K562 (cell line): ENCODE measurements at regions not wholly inside any gene's neighbourhood (a gene's known extent, or its start where the extent isn't known, plus 50 kb on each side); places are given as distances from the start of the nearest gene placed in this dataset.

Experiments used
- ATAC-seq: fragments of 200-7000 bp; cut with Tn5 transposase; 3 replicates; pipeline ENCODE4 v1.9.1; 2020; ENCODE audit warnings: moderate library complexity
- BruUV-seq: library from RNA; stranded (reverse); fragments of 400-500 nt; replicated peaks from 2 replicates; lab custom pipeline; 2021; lab: Mats Ljungman, UMichigan
- CTCF ChIA-PET: fragments of 300-600 bp; formaldehyde crosslinking; extraction: SDS; loops from one replicate; lab custom pipeline; 2021; ENCODE audit warnings: low intra/inter-chr PET ratio; lab: Yijun Ruan, JAX
- POLR2A ChIA-PET: fragments of 300-600, 350-650 bp; sonication (Branson Sonifier 250); formaldehyde crosslinking; extraction: SDS; loops from one replicate; lab custom pipeline; 2021; ENCODE audit warnings: antibody characterized with exemption, inconsistent platforms; lab: Yijun Ruan, JAX
- DNase-seq, 4 experiments: peaks; one replicate each; pipeline versions ENCODE4 v3.0.0 to v3.0.0-alpha.2; 2011 to 2018; ENCODE audit warnings: low spot score in 3 of 4, mixed read lengths in 3 of 4; ENCODE audit errors: extremely low read depth in 1 of 4
- FAIRE-seq: peaks from 2 replicates; lab custom pipeline; 2011; peaks lifted over from hg19 to GRCh38; lab: Jason Lieb, UNC
- H2AFZ ChIP-seq: 2 replicates; pipeline ENCODE4 v1.6.0; 2011; ENCODE audit warnings: low read depth, low read length, control low read depth, inconsistent platforms
- H3K27ac ChIP-seq: fragments of 200-600 bp; 3 replicates; pipeline ENCODE4 v1.8.0; 2011; ENCODE audit warnings: low read depth, mild to moderate bottlenecking, control low read depth, inconsistent platforms, low read length, moderate library complexity, mixed read lengths; ENCODE audit errors: extremely low read depth
- H3K27me3 ChIP-seq, 2 experiments: fragments of 300-600 bp in 1 of 2; 2 replicates in 1 of 2; 3 replicates in 1 of 2; pipeline versions ENCODE4 v1.6.0 to v1.8.0; 2011; ENCODE audit warnings: inconsistent platforms in 2 of 2, low read length in 2 of 2, mild to moderate bottlenecking in 1 of 2, mixed read lengths in 1 of 2, moderate library complexity in 1 of 2; ENCODE audit not compliant: control insufficient read depth in 2 of 2, insufficient read depth in 2 of 2
- H3K36me3 ChIP-seq: fragments of 300-600 bp; 3 replicates; pipeline ENCODE4 v1.8.0; 2011; ENCODE audit warnings: mild to moderate bottlenecking, low read length, inconsistent platforms; ENCODE audit not compliant: control insufficient read depth, insufficient read depth
- H3K4me1 ChIP-seq, 2 experiments: fragments of 200-600 bp in 1 of 2; replicated peaks in 1 of 2; 2 replicates in 1 of 2; 3 replicates in 1 of 2; pipeline versions ENCODE4 v1.5.1 to v1.8.0; 2011; ENCODE audit warnings: inconsistent platforms in 2 of 2, low read length in 2 of 2, mild to moderate bottlenecking in 1 of 2, mixed read lengths in 1 of 2, moderate library complexity in 1 of 2; ENCODE audit not compliant: control insufficient read depth in 2 of 2, insufficient read depth in 2 of 2
- H3K4me2 ChIP-seq: 2 replicates; pipeline ENCODE4 v1.6.1; 2011; ENCODE audit warnings: low read length, control low read depth, inconsistent platforms, mixed read lengths; ENCODE audit not compliant: insufficient read depth
- H3K4me3 ChIP-seq: fragments of 200-600 bp; sonication (generic), shearing (Covaris generic); 2 replicates; pipeline ENCODE4 v1.5.1; 2016; ENCODE audit warnings: control low read depth, inconsistent platforms
- H3K79me2 ChIP-seq: fragments of 200-600 bp; 3 replicates; pipeline ENCODE4 v1.8.0; 2011; ENCODE audit warnings: low read length, inconsistent platforms; ENCODE audit not compliant: control insufficient read depth, insufficient read depth
- H3K9ac ChIP-seq, 2 experiments: 2 replicates each; pipeline versions ENCODE4 v1.6.0 to v1.6.1; 2011; ENCODE audit warnings: low read depth in 2 of 2, low read length in 2 of 2, control low read depth in 1 of 2, inconsistent platforms in 1 of 2, mild to moderate bottlenecking in 1 of 2, mixed read lengths in 1 of 2; ENCODE audit not compliant: insufficient read depth in 1 of 2
- H3K9me1 ChIP-seq: one replicate; pipeline ENCODE4 v1.6.0; 2011; ENCODE audit warnings: inconsistent platforms, mild to moderate bottlenecking, low read length, moderate library complexity; ENCODE audit not compliant: control insufficient read depth, insufficient read depth
- H3K9me3 ChIP-seq: replicated peaks from 2 replicates; pipeline ENCODE4 v1.5.1; 2011; ENCODE audit warnings: low read depth, low read length, inconsistent platforms; ENCODE audit not compliant: control insufficient read depth, insufficient read depth
- H4K20me1 ChIP-seq: replicated peaks from 2 replicates; pipeline ENCODE4 v1.6.1; 2011; ENCODE audit warnings: low read length, inconsistent platforms, mixed read lengths; ENCODE audit not compliant: control insufficient read depth, insufficient read depth
- FOXA3 ChIP-seq, 2 experiments: fragments of 450-650 bp in 1 of 2; sonication (generic) in 1 of 2; formaldehyde crosslinking; IDR thresholded peaks in 1 of 2; conservative IDR thresholded peaks in 1 of 2; 2 replicates each; pipeline versions ENCODE4 v1.4.0 to v1.8.0; 2020 to 2022; ENCODE audit warnings: mild to moderate bottlenecking in 2 of 2, missing genetic modification reagents in 1 of 2
- HCFC1 ChIP-seq: IDR thresholded peaks from 2 replicates; pipeline ENCODE4 v1.6.1; 2012; ENCODE audit warnings: low read depth, low read length, improper control_type of control experiment
- HLTF ChIP-seq: fragments of 450-650 bp; IDR thresholded peaks from 2 replicates; pipeline ENCODE4 v1.6.1; 2016
- SNIP1 ChIP-seq: fragments of 450-650 bp; IDR thresholded peaks from 2 replicates; pipeline ENCODE4 v1.7.1; 2017; ENCODE audit warnings: low read depth, mild to moderate bottlenecking
- ZBTB7A ChIP-seq: IDR thresholded peaks from 2 replicates; pipeline ENCODE4 v1.6.1; 2011; ENCODE audit warnings: low read depth, mild to moderate bottlenecking, low read length, moderate library complexity, borderline replicate concordance; ENCODE audit not compliant: control insufficient read depth
- ZNF12 ChIP-seq: sonication (generic); formaldehyde crosslinking; IDR thresholded peaks from 2 replicates; pipeline ENCODE4 v1.4.0; 2020; ENCODE audit warnings: mild to moderate bottlenecking, missing genetic modification reagents
- ZNF121 ChIP-seq: sonication (generic); formaldehyde crosslinking; conservative IDR thresholded peaks from 2 replicates; pipeline ENCODE4 v1.8.0; 2022; ENCODE audit warnings: missing genetic modification reagents
- ZNF347 ChIP-seq: fragments of 450-650 bp; formaldehyde crosslinking; IDR thresholded peaks from 2 replicates; pipeline ENCODE4 v1.4.0; 2020; ENCODE audit warnings: low read depth, mild to moderate bottlenecking, moderate library complexity
- ZNF436 ChIP-seq: fragments of 250-450, 450-650 bp; sonication (Bioruptor Pico); formaldehyde crosslinking; IDR thresholded peaks from 2 replicates; pipeline ENCODE4 v1.7.0; 2020; ENCODE audit warnings: mild to moderate bottlenecking
- ZNF586 ChIP-seq: fragments of 450-650 bp; formaldehyde crosslinking; conservative IDR thresholded peaks from 2 replicates; pipeline ENCODE4 v1.4.0; 2020; ENCODE audit warnings: mild to moderate bottlenecking, moderate library complexity
- ZNF644 ChIP-seq: fragments of 200-800 bp; sonication (Bioruptor generic); IDR thresholded peaks from 2 replicates; pipeline ENCODE4 v1.6.1; 2016; ENCODE audit warnings: low read depth, missing genetic modification characterization, missing compliant biosample characterization
- ZNF785 ChIP-seq: fragments of 250-450 bp; sonication (Bioruptor Pico); IDR thresholded peaks from 2 replicates; pipeline ENCODE4 v1.4.0; 2020; ENCODE audit warnings: mild to moderate bottlenecking
- WGBS: fragments of 100-300 bp; shearing (Covaris generic); methylation state at CpG from one replicate; pipeline ENCODE4 v1.1.6; 2016; ENCODE audit warnings: low coverage, mixed read lengths; ENCODE audit not compliant: insufficient coverage; ENCODE audit errors: missing lambda C conversion rate; 5-methylcytosine and 5-hydroxymethylcytosine counted together
- in situ Hi-C: fragments of 300-500 bp; cut with MboI; formaldehyde crosslinking; loops from 4 replicates; pipeline ENCODE4 v1.15.0; 2018; ENCODE audit warnings: inconsistent platforms, mixed read lengths
- intact Hi-C: fragments of 100-400 bp; cut with micrococcal nuclease; formaldehyde crosslinking; loops from 2 replicates; pipeline ENCODE4 v1.14.2; 2022
- TF ChIP-seq, protein P1 (sequence below): sonication (generic); formaldehyde crosslinking; IDR thresholded peaks from 2 replicates; pipeline ENCODE4 v1.8.0; 2022; ENCODE audit warnings: mild to moderate bottlenecking, missing genetic modification reagents
- TF ChIP-seq, protein P2 (sequence below): fragments of 250-450 bp; sonication (Bioruptor Pico); IDR thresholded peaks from 2 replicates; pipeline ENCODE4 v1.5.0; 2022; ENCODE audit warnings: mild to moderate bottlenecking

GRCh38 chr4:176489001-176489400 is 169.2 kb downstream of the SPCS3 start:
- DNase-seq (no peak), FAIRE-seq (no peak), ATAC-seq (no peak)
- intact Hi-C loops (no loop called here), in situ Hi-C loops (no loop called here)
- 0% methylated on average over 2 of the region's 2 CpGs for WGBS
- no peaks in the 10 kb centered on the region for H4K20me1 ChIP-seq
- no peaks in the 10 kb centered on the region for H3K9me1 ChIP-seq
- H3K27me3 ChIP-seq: no peaks in the 10 kb centered on the region
- no TSS peak for BruUV-seq
- H3K9ac ChIP-seq: no peak overlapping the region
- no peak for TF ChIP-seq FOXA3 (CRISPR knock-in tag; conservative IDR thresholded peaks at IDR 0.05 in 1 of 2, IDR thresholded peaks at IDR 0.05 in 1 of 2)
- TF ChIP-seq ZNF785 (CRISPR knock-in tag): no peak
- no peak for TF ChIP-seq ZNF436
- TF ChIP-seq ZNF121 (CRISPR knock-in tag): no peak
- TF ChIP-seq HCFC1: no peak
- TF ChIP-seq ZNF586 (CRISPR knock-in tag): no peak
- H3K27ac ChIP-seq: no peak overlapping the region
- no peak overlapping the region for H3K4me2 ChIP-seq
- POLR2A ChIA-PET: no interaction called here
- no peak overlapping the region for H2AFZ ChIP-seq
- H3K36me3 ChIP-seq: no peaks in the 10 kb centered on the region
- H3K9me3 ChIP-seq: no peaks in the 10 kb centered on the region
- CTCF ChIA-PET: no interaction called here
- no peaks in the 10 kb centered on the region for H3K79me2 ChIP-seq
- H3K4me1 ChIP-seq: no peaks in the 10 kb centered on the region
- no peak overlapping the region for H3K4me3 ChIP-seq

GRCh38 chr4:176492646-176493302 is 173.0 kb downstream of the SPCS3 start:
- Histone ChIP-seq H4K20me1 (no peaks in the 10 kb centered on the region), H3K9ac (no peak overlapping the region), H2AFZ (no peak overlapping the region), H3K4me3 (no peak overlapping the region), H3K4me1 (no peaks in the 10 kb centered on the region), H3K27me3 (no peaks in the 10 kb centered on the region), H3K4me2 (no peak overlapping the region), H3K27ac (no peak overlapping the region), H3K36me3 (no peaks in the 10 kb centered on the region), H3K9me3 (no peaks in the 10 kb centered on the region), H3K9me1 (no peaks in the 10 kb centered on the region), H3K79me2 (no peaks in the 10 kb centered on the region)
- ATAC-seq (no peak), DNase-seq (no peak), FAIRE-seq (no peak)
- TF ChIP-seq, protein P1, sequence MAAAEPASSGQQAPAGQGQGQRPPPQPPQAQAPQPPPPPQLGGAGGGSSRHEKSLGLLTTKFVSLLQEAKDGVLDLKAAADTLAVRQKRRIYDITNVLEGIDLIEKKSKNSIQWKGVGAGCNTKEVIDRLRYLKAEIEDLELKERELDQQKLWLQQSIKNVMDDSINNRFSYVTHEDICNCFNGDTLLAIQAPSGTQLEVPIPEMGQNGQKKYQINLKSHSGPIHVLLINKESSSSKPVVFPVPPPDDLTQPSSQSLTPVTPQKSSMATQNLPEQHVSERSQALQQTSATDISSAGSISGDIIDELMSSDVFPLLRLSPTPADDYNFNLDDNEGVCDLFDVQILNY (CRISPR knock-in tag): no peak
- no peak for TF ChIP-seq SNIP1
- TF ChIP-seq, protein P2, sequence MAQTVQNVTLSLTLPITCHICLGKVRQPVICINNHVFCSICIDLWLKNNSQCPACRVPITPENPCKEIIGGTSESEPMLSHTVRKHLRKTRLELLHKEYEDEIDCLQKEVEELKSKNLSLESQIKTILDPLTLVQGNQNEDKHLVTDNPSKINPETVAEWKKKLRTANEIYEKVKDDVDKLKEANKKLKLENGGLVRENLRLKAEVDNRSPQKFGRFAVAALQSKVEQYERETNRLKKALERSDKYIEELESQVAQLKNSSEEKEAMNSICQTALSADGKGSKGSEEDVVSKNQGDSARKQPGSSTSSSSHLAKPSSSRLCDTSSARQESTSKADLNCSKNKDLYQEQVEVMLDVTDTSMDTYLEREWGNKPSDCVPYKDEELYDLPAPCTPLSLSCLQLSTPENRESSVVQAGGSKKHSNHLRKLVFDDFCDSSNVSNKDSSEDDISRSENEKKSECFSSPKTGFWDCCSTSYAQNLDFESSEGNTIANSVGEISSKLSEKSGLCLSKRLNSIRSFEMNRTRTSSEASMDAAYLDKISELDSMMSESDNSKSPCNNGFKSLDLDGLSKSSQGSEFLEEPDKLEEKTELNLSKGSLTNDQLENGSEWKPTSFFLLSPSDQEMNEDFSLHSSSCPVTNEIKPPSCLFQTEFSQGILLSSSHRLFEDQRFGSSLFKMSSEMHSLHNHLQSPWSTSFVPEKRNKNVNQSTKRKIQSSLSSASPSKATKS (CRISPR knock-in tag): no peak
- TF ChIP-seq HLTF: no peak
- TF ChIP-seq ZNF12: no peak
- TF ChIP-seq ZNF644: no peak
- TF ChIP-seq ZNF347 (CRISPR knock-in tag): no peak
- no peak for TF ChIP-seq ZBTB7A
- CTCF ChIA-PET: no interaction called here
- WGBS: 0% methylated on average over 2 of the region's 2 CpGs
- POLR2A ChIA-PET: no interaction called here
- intact Hi-C loops: no loop called here
- BruUV-seq: no TSS peak
- in situ Hi-C loops: no loop called here
